SJSA1 (cell line): ENCODE measurements at regions not wholly inside any gene's neighbourhood (a gene's known extent, or its start where the extent isn't known, plus 50 kb on each side); places are given as distances from the start of the nearest gene placed in this dataset.

Experiments
- DNase-seq, 2 experiments: peaks; one replicate each; pipeline ENCODE4 v3.0.0-alpha.2; 2015 to 2020; ENCODE audit warnings: low spot score in 2 of 2, low read depth in 1 of 2
- H3K27ac ChIP-seq: fragments of 250-450 bp; sonication (Bioruptor Pico); 2 replicates; pipeline ENCODE4 v1.5.1; 2020; ENCODE audit warnings: mild to moderate bottlenecking, moderate library complexity
- H3K27me3 ChIP-seq: fragments of 250-450 bp; sonication (Bioruptor Pico); replicated peaks from 2 replicates; pipeline ENCODE4 v1.5.1; 2020; ENCODE audit warnings: mild to moderate bottlenecking, moderate library complexity
- H3K36me3 ChIP-seq: fragments of 250-450 bp; sonication (Bioruptor Pico); 2 replicates; pipeline ENCODE4 v1.5.1; 2020; ENCODE audit warnings: mild to moderate bottlenecking
- H3K4me1 ChIP-seq: fragments of 250-450 bp; sonication (Bioruptor Pico); replicated peaks from 2 replicates; pipeline ENCODE4 v1.6.1; 2021; ENCODE audit warnings: mild to moderate bottlenecking
- H3K4me3 ChIP-seq: fragments of 250-450 bp; sonication (Bioruptor Pico); 2 replicates; pipeline ENCODE4 v1.5.1; 2020; ENCODE audit warnings: mild to moderate bottlenecking
- H3K9me3 ChIP-seq: fragments of 250-450 bp; sonication (Bioruptor Pico); replicated peaks from 2 replicates; pipeline ENCODE4 v1.5.1; 2020; ENCODE audit warnings: mild to moderate bottlenecking

GRCh38 chr3:156605686-156606605 is 51.0 kb upstream of the SSR3 start:
- H3K27me3 ChIP-seq, result no peaks in the 10 kb centered on the region
- DNase-seq, result peak; percentile 68 to 81
- peak overlapping the region; percentile 73 for H3K27ac ChIP-seq
- H3K36me3 ChIP-seq, result no peaks in the 10 kb centered on the region
- peaks cover 19% of the 10 kb centered on the region for H3K4me1 ChIP-seq
- H3K9me3 ChIP-seq, result no peaks in the 10 kb centered on the region
- peak overlapping the region; percentile 9; the same call in 1 of the 2 replicates for H3K4me3 ChIP-seq

- DNase-seq, result no peak
- H3K27me3 ChIP-seq, result no peaks in the 10 kb centered on the region
- peaks cover 19% of the 10 kb centered on the region for H3K4me1 ChIP-seq
- H3K9me3 ChIP-seq, result no peaks in the 10 kb centered on the region
- H3K36me3 ChIP-seq, result no peaks in the 10 kb centered on the region
- no peak overlapping the region for H3K27ac ChIP-seq
- no peak overlapping the region for H3K4me3 ChIP-seq
Measured at GRCh38 chr3:156604642-156605144, 49.8 kb upstream of the SSR3 start.
